ENCODE measurements at regions not wholly inside any gene's neighbourhood (a gene's known extent, or its start where the extent isn't known, plus 50 kb on each side); places are given as distances from the start of the nearest gene placed in this dataset.

DNA sequence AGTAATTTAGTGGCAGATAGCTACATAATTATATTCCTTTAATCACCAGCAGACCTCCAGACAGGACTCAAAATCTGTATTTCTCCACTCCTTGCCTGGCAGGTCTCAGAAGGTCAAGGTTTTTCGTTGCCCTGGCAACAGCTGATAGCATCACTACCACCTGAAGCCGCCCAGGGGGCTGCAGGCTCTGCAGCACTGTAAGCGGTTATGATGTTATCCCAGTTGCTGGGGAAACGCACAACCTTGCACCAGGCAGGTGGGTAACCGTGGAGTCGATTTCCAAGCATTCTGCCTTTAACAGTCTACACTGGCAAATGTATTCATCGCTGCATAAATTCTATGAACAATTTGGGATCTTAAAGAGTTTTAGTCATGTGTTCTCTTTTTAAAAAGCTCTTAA is 756.3 kb downstream of the NTRK3 start:
- Histone ChIP-seq H4K91ac (ENCODE audit: low read depth, low read length, poor library complexity) (no peak overlapping the region), H3K4ac (ENCODE audit: low read length) (no peak overlapping the region), H3K27me3 (ENCODE audit: control insufficient read depth in 3 of 3, insufficient read depth in 3 of 3, low read depth in 1 of 3, low read length in 3 of 3) (no peaks in the 10 kb centered on the region), H3K4me1 (ENCODE audit: control insufficient read depth in 2 of 2, insufficient read depth in 1 of 2, low read depth in 1 of 2, low read length in 2 of 2) (peaks cover 0 to 2% of the 10 kb centered on the region in 2 donors), H3K79me1 (ENCODE audit: low read depth, low read length) (no peaks in the 10 kb centered on the region), H3K4me2 (ENCODE audit: insufficient read depth, low read length, poor library complexity, severe bottlenecking) (no peak overlapping the region), H3K14ac (ENCODE audit: low read length) (no peak overlapping the region), H2BK15ac (ENCODE audit: low read length) (no peak overlapping the region), H2AK5ac (ENCODE audit: low read depth, low read length) (no peak overlapping the region), H3K4me3 (ENCODE audit: low read length in 2 of 2) (no peak overlapping the region), H2BK5ac (ENCODE audit: low read length) (no peak overlapping the region), H2AFZ (ENCODE audit: low read length) (no peak overlapping the region), H2BK120ac (ENCODE audit: low read depth, low read length) (no peak overlapping the region), H2BK12ac (ENCODE audit: low read length) (no peak overlapping the region), H3K18ac (ENCODE audit: low read length) (no peak overlapping the region), H3K23ac (ENCODE audit: low read depth, low read length, poor library complexity) (no peak overlapping the region), H3K27ac (replicated peaks; ENCODE audit: low read length) (no peak overlapping the region), H3K9ac (ENCODE audit: low read depth, low read length, poor library complexity) (no peak overlapping the region), H3K36me3 (replicated peaks in 1 of 2; ENCODE audit: control insufficient read depth in 2 of 2, insufficient read depth in 2 of 2, low read length in 2 of 2) (no peaks in the 10 kb centered on the region), H3K9me3 (replicated peaks in 1 of 2; ENCODE audit: control insufficient read depth in 2 of 2, insufficient read depth in 1 of 2, low read depth in 1 of 2, low read length in 2 of 2) (no peaks in the 10 kb centered on the region), H4K8ac (ENCODE audit: low read depth, low read length) (no peak overlapping the region)
- DNase-seq (ENCODE audit: low spot score) = no peak
- no CpG with 5 or more reads among the region's 7 CpGs for WGBS, 2 donors (ENCODE audit: extremely low coverage in 2 of 2, insufficient read length in 2 of 2, insufficient replicate concordance in 1 of 2)

DNA sequence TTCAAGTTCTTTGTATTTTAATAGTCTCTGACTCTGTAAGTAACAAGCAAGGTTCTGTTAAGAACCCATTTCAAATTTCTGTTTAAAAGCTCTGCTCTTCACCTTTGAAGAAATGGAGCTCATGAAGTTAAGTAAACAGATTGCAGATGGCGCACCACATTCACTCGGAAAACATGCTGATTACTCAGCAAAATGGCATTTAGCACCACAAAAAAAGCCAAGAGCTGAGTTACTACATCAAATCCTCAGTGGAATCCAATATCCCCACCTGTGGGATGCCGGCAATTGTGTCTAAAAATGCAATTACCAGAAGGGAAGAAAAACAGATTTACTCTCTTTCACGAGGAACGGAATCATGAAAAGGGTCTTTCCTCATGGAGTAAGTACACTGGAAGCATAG is 758.0 kb downstream of the NTRK3 start:
- no peak overlapping the region for H3K18ac ChIP-seq (ENCODE audit: low read length)
- H3K4ac ChIP-seq (ENCODE audit: low read length) = no peak overlapping the region
- peaks cover 0 to under 1% of the 10 kb centered on the region in 2 donors for H3K4me1 ChIP-seq (ENCODE audit: control insufficient read depth in 2 of 2, insufficient read depth in 1 of 2, low read depth in 1 of 2, low read length in 2 of 2)
- H3K14ac ChIP-seq (ENCODE audit: low read length) = no peak overlapping the region
- no peaks in the 10 kb centered on the region for H3K27me3 ChIP-seq (ENCODE audit: control insufficient read depth in 3 of 3, insufficient read depth in 3 of 3, low read depth in 1 of 3, low read length in 3 of 3)
- H3K4me3 ChIP-seq (ENCODE audit: low read length in 2 of 2) = no peak overlapping the region
- H3K9me3 ChIP-seq (replicated peaks in 1 of 2; ENCODE audit: control insufficient read depth in 2 of 2, insufficient read depth in 1 of 2, low read depth in 1 of 2, low read length in 2 of 2) = peaks cover 0 to 2% of the 10 kb centered on the region in 2 donors
- no peak overlapping the region for H2AFZ ChIP-seq (ENCODE audit: low read length)
- DNase-seq (ENCODE audit: low spot score) = no peak
- H2BK120ac ChIP-seq (ENCODE audit: low read depth, low read length) = no peak overlapping the region
- H3K23ac ChIP-seq (ENCODE audit: low read depth, low read length, poor library complexity) = no peak overlapping the region
- H2BK15ac ChIP-seq (ENCODE audit: low read length) = no peak overlapping the region
- no peak overlapping the region for H3K4me2 ChIP-seq (ENCODE audit: insufficient read depth, low read length, poor library complexity, severe bottlenecking)
- WGBS, 2 donors (ENCODE audit: extremely low coverage in 2 of 2, insufficient read length in 2 of 2, insufficient replicate concordance in 1 of 2) = no CpG with 5 or more reads among the region's 5 CpGs
- no peak overlapping the region for H4K8ac ChIP-seq (ENCODE audit: low read depth, low read length)
- no peak overlapping the region for H2AK5ac ChIP-seq (ENCODE audit: low read depth, low read length)
- H3K27ac ChIP-seq (replicated peaks; ENCODE audit: low read length) = no peak overlapping the region
- H3K36me3 ChIP-seq (replicated peaks in 1 of 2; ENCODE audit: control insufficient read depth in 2 of 2, insufficient read depth in 2 of 2, low read length in 2 of 2) = no peaks in the 10 kb centered on the region
- no peak overlapping the region for H4K91ac ChIP-seq (ENCODE audit: low read depth, low read length, poor library complexity)
- no peak overlapping the region for H2BK12ac ChIP-seq (ENCODE audit: low read length)
- H2BK5ac ChIP-seq (ENCODE audit: low read length) = no peak overlapping the region
- H3K79me1 ChIP-seq (ENCODE audit: low read depth, low read length) = no peaks in the 10 kb centered on the region
- no peak overlapping the region for H3K9ac ChIP-seq (ENCODE audit: low read depth, low read length, poor library complexity)

DNA sequence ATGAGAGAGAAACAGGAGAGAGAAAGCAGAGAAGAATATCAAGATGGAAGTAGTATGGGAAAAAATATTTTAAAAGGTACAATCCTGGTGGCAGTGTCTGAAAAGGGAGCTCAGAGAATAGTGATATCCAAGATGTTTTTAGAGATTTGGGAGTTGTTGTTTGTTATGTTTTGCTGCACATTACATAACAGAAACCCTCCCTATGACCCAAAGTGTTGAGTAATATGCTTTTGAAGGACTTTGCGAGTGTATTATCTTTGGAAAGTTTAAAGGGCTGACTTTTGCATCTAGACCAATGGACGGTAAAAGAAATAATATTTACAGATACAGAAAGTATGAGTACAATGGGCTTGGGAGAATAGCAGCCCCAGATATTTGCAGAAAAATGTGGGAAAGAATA is 759.7 kb downstream of the NTRK3 start:
- Histone ChIP-seq H2BK5ac (ENCODE audit: low read length) (no peak overlapping the region), H3K4me1 (ENCODE audit: control insufficient read depth in 2 of 2, insufficient read depth in 1 of 2, low read depth in 1 of 2, low read length in 2 of 2) (no peaks in the 10 kb centered on the region), H2AFZ (ENCODE audit: low read length) (no peak overlapping the region), H3K14ac (ENCODE audit: low read length) (no peak overlapping the region), H3K27me3 (ENCODE audit: control insufficient read depth in 3 of 3, insufficient read depth in 3 of 3, low read depth in 1 of 3, low read length in 3 of 3) (no peaks in the 10 kb centered on the region), H3K9me3 (replicated peaks in 1 of 2; ENCODE audit: control insufficient read depth in 2 of 2, insufficient read depth in 1 of 2, low read depth in 1 of 2, low read length in 2 of 2) (peaks cover 0 to 2% of the 10 kb centered on the region in 2 donors), H3K79me1 (ENCODE audit: low read depth, low read length) (no peaks in the 10 kb centered on the region), H2AK5ac (ENCODE audit: low read depth, low read length) (no peak overlapping the region), H2BK120ac (ENCODE audit: low read depth, low read length) (no peak overlapping the region), H3K4me3 (ENCODE audit: low read length in 2 of 2) (no peak overlapping the region), H2BK15ac (ENCODE audit: low read length) (no peak overlapping the region), H4K8ac (ENCODE audit: low read depth, low read length) (no peak overlapping the region), H3K27ac (replicated peaks; ENCODE audit: low read length) (no peak overlapping the region), H3K23ac (ENCODE audit: low read depth, low read length, poor library complexity) (no peak overlapping the region), H3K9ac (ENCODE audit: low read depth, low read length, poor library complexity) (no peak overlapping the region), H4K91ac (ENCODE audit: low read depth, low read length, poor library complexity) (no peak overlapping the region), H3K4ac (ENCODE audit: low read length) (no peak overlapping the region), H3K18ac (ENCODE audit: low read length) (no peak overlapping the region), H3K36me3 (replicated peaks in 1 of 2; ENCODE audit: control insufficient read depth in 2 of 2, insufficient read depth in 2 of 2, low read length in 2 of 2) (no peaks in the 10 kb centered on the region), H3K4me2 (ENCODE audit: insufficient read depth, low read length, poor library complexity, severe bottlenecking) (no peak overlapping the region), H2BK12ac (ENCODE audit: low read length) (no peak overlapping the region)
- DNase-seq (ENCODE audit: low spot score) = no peak
- WGBS, 2 donors (ENCODE audit: extremely low coverage in 2 of 2, insufficient read length in 2 of 2, insufficient replicate concordance in 1 of 2) = no CpG with 5 or more reads among the region's 2 CpGs

DNA sequence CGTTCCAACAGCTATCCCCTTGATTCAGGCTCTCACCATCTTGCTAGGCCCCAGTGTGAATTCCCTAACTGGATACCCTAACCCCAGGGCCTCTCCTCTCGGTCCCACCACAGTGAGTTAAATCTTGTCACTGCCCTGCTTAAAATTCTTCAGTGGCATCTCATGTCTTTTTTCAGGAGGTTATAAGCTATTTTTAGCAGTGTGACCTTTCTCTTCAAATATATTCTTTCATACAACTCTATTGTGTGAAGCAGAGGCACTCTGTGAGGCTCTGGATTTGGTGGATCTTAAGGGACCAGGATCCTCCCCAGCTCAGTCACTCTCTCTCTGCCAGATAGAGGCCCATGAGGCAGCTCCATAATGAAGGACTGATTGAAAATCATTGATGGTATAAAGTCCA is 760.4 kb downstream of the NTRK3 start:
- Histone ChIP-seq H3K9ac (ENCODE audit: low read depth, low read length, poor library complexity) (no peak overlapping the region), H3K27me3 (ENCODE audit: control insufficient read depth in 3 of 3, insufficient read depth in 3 of 3, low read depth in 1 of 3, low read length in 3 of 3) (no peaks in the 10 kb centered on the region), H4K8ac (ENCODE audit: low read depth, low read length) (no peak overlapping the region), H3K18ac (ENCODE audit: low read length) (no peak overlapping the region), H3K27ac (replicated peaks; ENCODE audit: low read length) (no peak overlapping the region), H3K4me1 (ENCODE audit: control insufficient read depth in 2 of 2, insufficient read depth in 1 of 2, low read depth in 1 of 2, low read length in 2 of 2) (no peaks in the 10 kb centered on the region), H2BK120ac (ENCODE audit: low read depth, low read length) (no peak overlapping the region), H3K14ac (ENCODE audit: low read length) (no peak overlapping the region), H3K23ac (ENCODE audit: low read depth, low read length, poor library complexity) (no peak overlapping the region), H2BK5ac (ENCODE audit: low read length) (no peak overlapping the region), H4K91ac (ENCODE audit: low read depth, low read length, poor library complexity) (no peak overlapping the region), H3K4ac (ENCODE audit: low read length) (no peak overlapping the region), H3K79me1 (ENCODE audit: low read depth, low read length) (no peaks in the 10 kb centered on the region), H3K36me3 (replicated peaks in 1 of 2; ENCODE audit: control insufficient read depth in 2 of 2, insufficient read depth in 2 of 2, low read length in 2 of 2) (no peaks in the 10 kb centered on the region), H2AK5ac (ENCODE audit: low read depth, low read length) (no peak overlapping the region), H2AFZ (ENCODE audit: low read length) (no peak overlapping the region), H2BK15ac (ENCODE audit: low read length) (no peak overlapping the region), H2BK12ac (ENCODE audit: low read length) (no peak overlapping the region), H3K9me3 (replicated peaks in 1 of 2; ENCODE audit: control insufficient read depth in 2 of 2, insufficient read depth in 1 of 2, low read depth in 1 of 2, low read length in 2 of 2) (peaks cover 0 to 2% of the 10 kb centered on the region in 2 donors), H3K4me3 (ENCODE audit: low read length in 2 of 2) (no peak overlapping the region), H3K4me2 (ENCODE audit: insufficient read depth, low read length, poor library complexity, severe bottlenecking) (no peak overlapping the region)
- no peak for DNase-seq (ENCODE audit: low spot score)
- WGBS, 2 donors (ENCODE audit: extremely low coverage in 2 of 2, insufficient read length in 2 of 2, insufficient replicate concordance in 1 of 2) = no CpG with 5 or more reads among the region's 2 CpGs

All from neuronal stem cell (in vitro differentiated cells).